Stimulated activated memory B cell treated with anti-CD40 and anti-IgM and Interleukin-4, amounts not matched to agents 10 μg/mL and 1 μg/mL and 100 μg/mL, for 72 hours (primary cell): ENCODE measurements at regions not wholly inside any gene's neighbourhood (a gene's known extent, or its start where the extent isn't known, plus 50 kb on each side); places are given as distances from the start of the nearest gene placed in this dataset.
"Not testable (repeated sequence)": the region's sequence is repeated elsewhere in the genome, so short reads cannot be mapped to it uniquely, and the experiment has no call there.

Source experiments
- ATAC-seq: fragments of 150-1000 bp; cut with Tn5 transposase; 2 replicates; pipeline ENCODE4 v1.10.0; 2021
- H3K27ac Mint-ChIP-seq: one replicate; pipeline ENCODE4 v1.8.0; 2022; ENCODE audit warnings: mild to moderate bottlenecking, mixed read lengths
- H3K27me3 Mint-ChIP-seq: one replicate; pipeline ENCODE4 v1.8.0; 2022; ENCODE audit warnings: mixed read lengths
- H3K36me3 Mint-ChIP-seq: one replicate; pipeline ENCODE4 v1.8.0; 2022; ENCODE audit warnings: mixed read lengths
- H3K4me1 Mint-ChIP-seq: one replicate; pipeline ENCODE4 v1.8.0; 2022; ENCODE audit warnings: mixed read lengths
- H3K4me3 Mint-ChIP-seq: one replicate; pipeline ENCODE4 v1.8.0; 2022; ENCODE audit warnings: mild to moderate bottlenecking, moderate library complexity, mixed read lengths
- H3K9me3 Mint-ChIP-seq: one replicate; pipeline ENCODE4 v1.8.0; 2022; ENCODE audit warnings: mixed read lengths

DNA sequence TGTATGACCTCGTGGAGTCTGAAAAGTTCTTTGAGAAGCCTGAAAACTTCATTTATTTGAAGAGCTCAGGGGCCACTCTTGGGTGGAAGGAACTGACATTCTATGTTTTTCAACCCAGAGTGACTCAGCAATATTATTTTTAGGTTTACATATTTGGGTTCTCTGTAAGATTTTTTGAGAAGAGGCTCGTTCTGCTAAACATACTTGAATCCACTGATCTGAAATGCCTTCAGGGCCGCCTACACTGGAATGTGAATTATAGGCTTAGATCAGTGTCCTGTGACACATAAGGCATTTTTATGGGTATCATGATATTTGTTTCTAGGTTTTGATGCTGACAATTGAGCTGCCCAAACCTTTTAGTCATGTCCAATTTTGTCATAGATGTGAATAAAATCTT is 86.2 kb downstream of the PSAT1 start:
- no peaks in the 10 kb centered on the region for H3K4me1 Mint-ChIP-seq
- H3K27ac Mint-ChIP-seq = no peak overlapping the region
- peaks cover 17% of the 10 kb centered on the region for H3K27me3 Mint-ChIP-seq
- no peaks in the 10 kb centered on the region for H3K36me3 Mint-ChIP-seq
- H3K9me3 Mint-ChIP-seq = no peaks in the 10 kb centered on the region
- H3K4me3 Mint-ChIP-seq = no peak overlapping the region
- no peak for ATAC-seq

DNA sequence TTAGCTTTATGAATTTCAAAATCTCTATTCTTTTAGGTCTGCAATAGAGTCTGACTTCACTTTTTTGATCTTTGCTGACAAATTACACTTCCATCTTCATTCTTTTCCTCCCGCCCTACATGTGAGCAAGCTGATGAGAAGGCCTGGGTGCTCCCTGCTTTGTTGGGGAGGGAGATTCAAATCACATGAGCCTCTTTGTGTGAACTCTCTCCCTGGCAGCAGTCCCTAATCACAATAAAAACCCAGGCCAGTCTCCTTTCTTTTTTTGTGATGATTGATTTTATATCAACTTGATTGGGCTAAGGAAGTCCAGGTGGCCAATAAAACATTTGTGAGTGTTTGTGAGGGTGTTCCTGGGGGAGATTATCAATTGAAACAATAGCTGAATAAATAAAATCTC is 89.4 kb downstream of the PSAT1 start:
- no peak for ATAC-seq
- peaks cover 14% of the 10 kb centered on the region for H3K27me3 Mint-ChIP-seq
- no peaks in the 10 kb centered on the region for H3K4me1 Mint-ChIP-seq
- H3K9me3 Mint-ChIP-seq = no peaks in the 10 kb centered on the region
- H3K36me3 Mint-ChIP-seq = no peaks in the 10 kb centered on the region
- H3K4me3 Mint-ChIP-seq = no peak overlapping the region
- no peak overlapping the region for H3K27ac Mint-ChIP-seq

DNA sequence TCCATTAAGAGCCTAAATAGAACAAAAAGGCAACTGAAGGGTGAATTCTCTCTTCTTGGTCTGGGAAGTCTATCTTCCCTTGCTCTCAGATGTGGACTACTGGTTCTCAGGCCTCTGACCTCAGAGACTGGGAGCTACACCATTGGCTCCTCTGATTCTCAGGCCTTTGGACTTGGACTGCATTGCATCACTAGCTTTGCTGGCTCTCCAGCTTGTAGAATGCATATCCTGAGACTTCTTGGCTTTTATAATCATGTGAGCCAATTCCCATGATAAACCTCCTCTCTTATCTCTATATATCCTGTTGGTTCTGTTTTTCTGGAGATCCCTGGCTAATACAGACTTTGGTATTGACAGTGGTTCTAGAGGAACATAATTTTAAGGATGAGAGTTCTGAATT is 89.8 kb downstream of the PSAT1 start:
- peaks cover 14% of the 10 kb centered on the region for H3K27me3 Mint-ChIP-seq
- no peak for ATAC-seq
- H3K4me1 Mint-ChIP-seq = no peaks in the 10 kb centered on the region
- H3K27ac Mint-ChIP-seq = no peak overlapping the region
- H3K36me3 Mint-ChIP-seq = no peaks in the 10 kb centered on the region
- H3K9me3 Mint-ChIP-seq = no peaks in the 10 kb centered on the region
- H3K4me3 Mint-ChIP-seq = no peak overlapping the region

GRCh38 chr9:78393340-78393739 is 96.4 kb downstream of the PSAT1 start:
- H3K27ac Mint-ChIP-seq = no peak overlapping the region
- no peaks in the 10 kb centered on the region for H3K27me3 Mint-ChIP-seq
- H3K4me3 Mint-ChIP-seq = no peak overlapping the region
- H3K9me3 Mint-ChIP-seq = peaks cover 6% of the 10 kb centered on the region
- H3K36me3 Mint-ChIP-seq = no peaks in the 10 kb centered on the region
- no peaks in the 10 kb centered on the region for H3K4me1 Mint-ChIP-seq
- ATAC-seq = no peak

GRCh38 chr9:78393932-78394331 is 97.0 kb downstream of the PSAT1 start:
- no peak for ATAC-seq
- no peak overlapping the region for H3K4me3 Mint-ChIP-seq

DNA sequence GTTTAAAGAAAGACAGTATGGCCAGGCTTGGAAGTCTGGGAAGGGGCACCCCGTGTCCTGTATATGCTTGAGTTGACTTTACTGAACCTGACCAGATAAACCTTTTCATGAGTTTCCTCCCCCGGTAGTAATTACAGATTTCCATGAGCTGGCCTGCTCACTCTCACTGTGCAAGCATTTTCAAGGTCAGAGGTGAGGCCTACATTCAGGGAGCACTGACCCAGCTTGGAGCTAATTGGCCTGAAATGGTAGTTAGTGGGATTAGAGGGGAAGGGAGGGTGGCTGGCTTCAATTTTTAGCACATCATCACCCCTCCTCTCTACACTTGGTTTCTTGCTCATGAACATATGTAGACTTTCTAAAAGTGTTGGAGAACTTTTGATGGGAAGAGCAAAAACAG is 99.2 kb downstream of the PSAT1 start:
- no peaks in the 10 kb centered on the region for H3K4me1 Mint-ChIP-seq
- no peak for ATAC-seq
- H3K27me3 Mint-ChIP-seq = no peaks in the 10 kb centered on the region
- no peaks in the 10 kb centered on the region for H3K36me3 Mint-ChIP-seq
- H3K4me3 Mint-ChIP-seq = no peak overlapping the region
- no peak overlapping the region for H3K27ac Mint-ChIP-seq
- H3K9me3 Mint-ChIP-seq = peaks cover 6% of the 10 kb centered on the region

More at GRCh38 chr9:78393932-78394331, 97.0 kb downstream of the PSAT1 start:
- Mint-ChIP-seq H3K27ac (no peak overlapping the region), H3K36me3 (no peaks in the 10 kb centered on the region), H3K9me3 (peaks cover 6% of the 10 kb centered on the region), H3K4me1 (no peaks in the 10 kb centered on the region), H3K27me3 (no peaks in the 10 kb centered on the region)

- ATAC-seq = no peak
- Mint-ChIP-seq H3K27me3 (no peaks in the 10 kb centered on the region), H3K9me3 (peaks cover 6% of the 10 kb centered on the region), H3K27ac (no peak overlapping the region), H3K36me3 (no peaks in the 10 kb centered on the region), H3K4me3 (no peak overlapping the region), H3K4me1 (no peaks in the 10 kb centered on the region)
Observed at GRCh38 chr9:78397045-78397444, 100.1 kb downstream of the PSAT1 start.

DNA sequence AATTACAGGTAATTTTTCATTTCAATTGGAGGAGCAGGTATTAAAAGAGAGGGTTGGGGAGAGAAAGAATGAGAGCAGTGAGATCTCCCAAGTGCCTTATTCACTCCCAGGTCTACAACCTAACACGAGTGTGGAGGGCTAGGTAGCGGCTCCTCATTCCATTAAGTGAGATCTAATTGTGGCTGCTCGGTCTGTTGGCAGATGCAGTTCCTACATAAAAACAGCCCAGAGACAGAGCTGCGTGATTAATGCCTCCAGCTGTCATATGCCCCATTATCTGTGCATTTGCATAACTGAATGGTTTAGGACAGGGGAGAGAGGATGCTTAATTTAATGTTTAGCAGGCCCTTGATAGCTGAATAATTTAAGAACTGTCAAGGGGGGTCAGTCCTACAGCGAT is 100.5 kb downstream of the PSAT1 start:
- no peaks in the 10 kb centered on the region for H3K27me3 Mint-ChIP-seq
- H3K27ac Mint-ChIP-seq = no peak overlapping the region
- no peaks in the 10 kb centered on the region for H3K4me1 Mint-ChIP-seq
- peaks cover 6% of the 10 kb centered on the region for H3K9me3 Mint-ChIP-seq
- no peaks in the 10 kb centered on the region for H3K36me3 Mint-ChIP-seq
- ATAC-seq = no peak
- no peak overlapping the region for H3K4me3 Mint-ChIP-seq

GRCh38 chr9:78399153-78399552 is 102.2 kb downstream of the PSAT1 start:
- Mint-ChIP-seq H3K27ac (no peak overlapping the region), H3K9me3 (peaks cover 4% of the 10 kb centered on the region), H3K27me3 (no peaks in the 10 kb centered on the region), H3K36me3 (no peaks in the 10 kb centered on the region), H3K4me3 (no peak overlapping the region), H3K4me1 (no peaks in the 10 kb centered on the region)
- ATAC-seq = no peak

DNA sequence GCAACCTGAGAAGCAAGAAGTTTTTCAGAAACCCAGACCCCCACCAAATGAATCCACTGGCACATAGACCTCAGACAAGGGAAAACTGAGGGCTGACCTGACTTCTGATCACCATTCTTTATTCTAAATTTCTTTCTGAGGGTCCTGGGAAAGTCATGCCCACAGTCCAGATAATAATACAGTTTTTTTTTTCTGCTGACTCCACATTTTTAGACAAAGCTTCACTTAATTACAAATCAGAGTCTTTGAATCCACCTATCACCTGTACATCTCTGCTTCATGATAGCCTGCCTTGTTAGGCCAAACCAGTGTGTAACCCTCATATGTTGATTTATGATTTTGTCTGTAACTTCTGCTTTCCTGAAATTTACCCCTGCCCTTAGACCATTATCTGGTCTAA is 103.6 kb downstream of the PSAT1 start:
- H3K9me3 Mint-ChIP-seq = no peaks in the 10 kb centered on the region
- ATAC-seq = no peak
- no peak overlapping the region for H3K4me3 Mint-ChIP-seq
- H3K27me3 Mint-ChIP-seq = peaks cover 9% of the 10 kb centered on the region
- H3K27ac Mint-ChIP-seq = no peak overlapping the region
- no peaks in the 10 kb centered on the region for H3K4me1 Mint-ChIP-seq
- no peaks in the 10 kb centered on the region for H3K36me3 Mint-ChIP-seq

- Mint-ChIP-seq H3K27me3 (peaks cover 17% of the 10 kb centered on the region), H3K9me3 (no peaks in the 10 kb centered on the region), H3K27ac (no peak overlapping the region), H3K4me3 (no peak overlapping the region), H3K4me1 (no peaks in the 10 kb centered on the region), H3K36me3 (no peaks in the 10 kb centered on the region)
- no peak for ATAC-seq
Observed at GRCh38 chr9:78405461-78405860, 108.5 kb downstream of the PSAT1 start.

DNA sequence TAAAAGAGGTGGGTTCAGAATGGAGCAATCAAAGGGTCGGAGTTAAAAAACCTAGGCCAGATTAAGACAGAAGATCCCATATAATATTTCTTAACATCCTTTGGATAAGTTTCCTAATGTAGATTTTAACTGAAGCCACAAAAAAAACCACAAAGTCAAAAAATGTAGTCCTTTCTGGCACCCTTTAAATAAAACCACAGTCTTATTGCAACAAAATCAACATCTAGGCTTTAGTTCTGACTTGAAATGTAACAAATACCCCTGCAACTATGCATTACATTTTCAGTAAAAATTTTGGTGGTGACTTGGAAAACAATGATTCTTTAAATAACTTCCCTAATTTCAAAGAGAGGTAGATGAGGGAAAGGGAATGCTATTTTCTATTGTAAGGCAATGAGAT is 109.2 kb downstream of the PSAT1 start:
- H3K4me3 Mint-ChIP-seq = no peak overlapping the region
- no peak overlapping the region for H3K27ac Mint-ChIP-seq
- no peak for ATAC-seq
- no peaks in the 10 kb centered on the region for H3K9me3 Mint-ChIP-seq
- no peaks in the 10 kb centered on the region for H3K4me1 Mint-ChIP-seq
- no peaks in the 10 kb centered on the region for H3K36me3 Mint-ChIP-seq
- H3K27me3 Mint-ChIP-seq = peaks cover 17% of the 10 kb centered on the region

DNA sequence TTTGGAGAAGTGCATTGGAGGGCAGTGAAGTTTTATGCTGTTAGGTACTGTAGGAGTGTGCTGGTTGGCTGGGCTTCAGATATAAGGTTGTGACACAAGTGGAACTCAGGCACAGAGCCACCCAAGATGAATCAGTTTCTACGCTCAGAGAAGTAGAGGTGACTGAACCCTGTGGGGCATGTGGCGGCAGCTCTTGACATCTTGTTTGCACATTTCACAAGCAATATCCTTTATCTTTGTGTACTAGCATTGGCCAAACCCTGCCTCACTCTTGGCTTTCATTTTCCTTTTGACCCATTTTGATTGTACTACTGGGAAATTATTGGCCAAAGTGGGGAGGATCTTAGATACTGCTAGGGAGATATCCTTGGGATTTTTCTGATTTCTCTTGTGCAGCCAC is 110.0 kb downstream of the PSAT1 start:
- Mint-ChIP-seq H3K27me3 (peaks cover 17% of the 10 kb centered on the region), H3K9me3 (no peaks in the 10 kb centered on the region), H3K36me3 (no peaks in the 10 kb centered on the region), H3K4me3 (no peak overlapping the region), H3K4me1 (no peaks in the 10 kb centered on the region), H3K27ac (no peak overlapping the region)
- no peak for ATAC-seq

GRCh38 chr9:78407636-78408312 is 110.8 kb downstream of the PSAT1 start:
- no peaks in the 10 kb centered on the region for H3K9me3 Mint-ChIP-seq
- H3K4me3 Mint-ChIP-seq = no peak overlapping the region
- no peak overlapping the region for H3K27ac Mint-ChIP-seq
- no peak for ATAC-seq
- H3K4me1 Mint-ChIP-seq = no peaks in the 10 kb centered on the region
- no peaks in the 10 kb centered on the region for H3K36me3 Mint-ChIP-seq
- H3K27me3 Mint-ChIP-seq = peaks cover 17% of the 10 kb centered on the region

DNA sequence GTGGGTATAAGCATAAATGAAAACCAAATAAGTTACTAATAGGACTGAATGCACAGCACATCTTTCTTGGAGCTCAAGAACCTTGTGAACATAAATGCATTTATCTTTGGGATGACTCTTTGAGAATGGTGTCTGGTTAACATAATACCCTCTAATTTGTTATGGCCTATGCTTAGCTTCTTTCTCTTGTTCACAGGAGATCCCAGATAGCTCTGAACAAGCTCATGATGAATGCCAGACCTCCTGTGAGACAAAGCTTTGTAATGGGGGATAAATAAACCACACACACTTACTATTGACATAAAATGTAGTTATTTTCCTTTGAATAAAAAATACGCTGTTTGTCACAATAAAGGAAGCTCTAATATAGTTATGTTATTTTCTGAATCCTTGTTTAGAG is 111.5 kb downstream of the PSAT1 start:
- Mint-ChIP-seq H3K27me3 (peaks cover 17% of the 10 kb centered on the region), H3K9me3 (no peaks in the 10 kb centered on the region), H3K27ac (no peak overlapping the region), H3K36me3 (no peaks in the 10 kb centered on the region), H3K4me1 (no peaks in the 10 kb centered on the region), H3K4me3 (no peak overlapping the region)
- ATAC-seq = no peak

GRCh38 chr9:78409928-78410510 is 113.1 kb downstream of the PSAT1 start:
- H3K9me3 Mint-ChIP-seq, H3K4me1 Mint-ChIP-seq, H3K36me3 Mint-ChIP-seq, ATAC-seq, H3K4me3 Mint-ChIP-seq, H3K27ac Mint-ChIP-seq: not testable (repeated sequence)
- H3K27me3 Mint-ChIP-seq = peaks cover 11% of the 10 kb centered on the region
